Fibroblast of peridontal ligament (primary cell): ENCODE measurements at regions not wholly inside any gene's neighbourhood (a gene's known extent, or its start where the extent isn't known, plus 50 kb on each side); places are given as distances from the start of the nearest gene placed in this dataset.
A peak's percentile ranks its signal among the peaks of the same experiment; 100 is the strongest.

ENCODE experiments used
- DNase-seq: peaks from one replicate; pipeline ENCODE4 v3.0.0-alpha.2; 2010; ENCODE audit errors: extremely low read depth

GRCh38 chr4:131026771-131027170 is 1930.8 kb downstream of the C4orf33 start:
- no peak for DNase-seq

GRCh38 chr4:131044368-131044767 is 1948.4 kb downstream of the C4orf33 start:
- no peak for DNase-seq

GRCh38 chr4:131046821-131047220 is 1950.9 kb downstream of the C4orf33 start:
- no peak for DNase-seq

- no peak for DNase-seq
These were observed 1956.7 kb downstream of the C4orf33 start for GRCh38 chr4:131052646-131053045.

GRCh38 chr4:131054489-131055019 is 1958.6 kb downstream of the C4orf33 start:
- no peak for DNase-seq

- no peak for DNase-seq
These were observed 1965.8 kb downstream of the C4orf33 start for GRCh38 chr4:131061734-131062133.

- DNase-seq = no peak
These were observed 1967.9 kb downstream of the C4orf33 start for GRCh38 chr4:131063878-131064277.

GRCh38 chr4:131081069-131081468 is 1985.1 kb downstream of the C4orf33 start:
- no peak for DNase-seq

- DNase-seq = no peak
These were observed 1989.0 kb downstream of the C4orf33 start for GRCh38 chr4:131084997-131085396.

- DNase-seq = peak; percentile 29
These were observed 1995.9 kb downstream of the C4orf33 start for GRCh38 chr4:131091896-131092295.

- no peak for DNase-seq
These were observed 1997.4 kb downstream of the C4orf33 start for GRCh38 chr4:131093303-131093702.

- no peak for DNase-seq
These were observed 2003.0 kb downstream of the C4orf33 start for GRCh38 chr4:131098976-131099375.

GRCh38 chr4:131113273-131113672 is 2017.3 kb downstream of the C4orf33 start:
- no peak for DNase-seq

- DNase-seq = no peak
These were observed 2017.8 kb downstream of the C4orf33 start for GRCh38 chr4:131113704-131114103.

- DNase-seq = no peak
These were observed 2023.7 kb downstream of the C4orf33 start for GRCh38 chr4:131119661-131120060.

GRCh38 chr4:131137196-131137595 is 2011.9 kb upstream of the PCDH10 start:
- no peak for DNase-seq

GRCh38 chr4:131159261-131159660 is 1989.8 kb upstream of the PCDH10 start:
- DNase-seq = no peak

GRCh38 chr4:131192318-131192717 is 1956.8 kb upstream of the PCDH10 start:
- DNase-seq = no peak

- no peak for DNase-seq
These were observed 1941.5 kb upstream of the PCDH10 start for GRCh38 chr4:131207589-131207988.

- DNase-seq = no peak
These were observed 1900.8 kb upstream of the PCDH10 start for GRCh38 chr4:131248314-131248713.

GRCh38 chr4:131251321-131251720 is 1897.8 kb upstream of the PCDH10 start:
- DNase-seq = no peak

GRCh38 chr4:131257241-131257640 is 1891.9 kb upstream of the PCDH10 start:
- DNase-seq = no peak

GRCh38 chr4:131258361-131258760 is 1890.7 kb upstream of the PCDH10 start:
- DNase-seq = no peak

- no peak for DNase-seq
These were observed 1860.7 kb upstream of the PCDH10 start for GRCh38 chr4:131288441-131288840.
